Astrocyte (in vitro differentiated cells and primary cell): ENCODE measurements at regions not wholly inside any gene's neighbourhood (a gene's known extent, or its start where the extent isn't known, plus 50 kb on each side); places are given as distances from the start of the nearest gene placed in this dataset.

ENCODE experiments used
- DNase-seq: peaks from one replicate; pipeline ENCODE4 v3.0.0-alpha.2; 2010; ENCODE audit warnings: low read depth
- FAIRE-seq: peaks from 2 replicates; lab custom pipeline; 2011; peaks lifted over from hg19 to GRCh38; lab: Jason Lieb, UNC
- H2AFZ ChIP-seq: 2 replicates; pipeline ENCODE4 v1.6.0; 2012; ENCODE audit warnings: low read depth, low read length, inconsistent platforms
- H3K27ac ChIP-seq: 2 replicates; pipeline ENCODE4 v1.5.1; 2011; ENCODE audit warnings: low read depth, low read length, inconsistent platforms
- H3K27me3 ChIP-seq: 2 replicates; pipeline ENCODE4 v1.6.0; 2011; ENCODE audit warnings: low read length, inconsistent platforms; ENCODE audit not compliant: insufficient read depth
- H3K36me3 ChIP-seq: 2 replicates; pipeline ENCODE4 v1.5.1; 2011; ENCODE audit warnings: low read length, inconsistent platforms; ENCODE audit not compliant: insufficient read depth
- H3K4me1 ChIP-seq: 2 replicates; pipeline ENCODE4 v1.5.1; 2011; ENCODE audit warnings: low read length, inconsistent platforms; ENCODE audit not compliant: insufficient read depth
- H3K4me2 ChIP-seq: 2 replicates; pipeline ENCODE4 v1.6.0; 2012; ENCODE audit warnings: low read length, inconsistent platforms
- H3K4me3 ChIP-seq: 2 replicates; pipeline ENCODE4 v1.5.1; 2011; ENCODE audit warnings: low read depth, mild to moderate bottlenecking, low read length, inconsistent platforms; ENCODE audit not compliant: insufficient read depth
- H3K79me2 ChIP-seq: 2 replicates; pipeline ENCODE4 v1.6.0; 2012; ENCODE audit warnings: mild to moderate bottlenecking, low read length, inconsistent platforms; ENCODE audit not compliant: insufficient read depth
- H3K9ac ChIP-seq: 2 replicates; pipeline ENCODE4 v1.6.0; 2012; ENCODE audit warnings: mild to moderate bottlenecking, low read length, inconsistent platforms
- H3K9me3 ChIP-seq: 2 replicates; pipeline ENCODE4 v1.5.1; 2012; ENCODE audit warnings: low read depth, mild to moderate bottlenecking, low read length, inconsistent platforms; ENCODE audit not compliant: insufficient read depth
- H4K20me1 ChIP-seq: 2 replicates; pipeline ENCODE4 v1.6.0; 2012; ENCODE audit warnings: low read length, inconsistent platforms; ENCODE audit not compliant: insufficient read depth
- H3K27ac Mint-ChIP-seq: one replicate; pipeline ENCODE4 v1.8.0; 2021; ENCODE audit warnings: mild to moderate bottlenecking, mixed read lengths; ENCODE audit not compliant: unreplicated experiment
- H3K27me3 Mint-ChIP-seq: one replicate; pipeline ENCODE4 v1.8.0; 2021; ENCODE audit warnings: low read depth, mixed read lengths; ENCODE audit not compliant: unreplicated experiment
- H3K36me3 Mint-ChIP-seq: one replicate; pipeline ENCODE4 v1.8.0; 2021; ENCODE audit warnings: low read depth, mixed read lengths; ENCODE audit not compliant: unreplicated experiment
- H3K4me1 Mint-ChIP-seq: one replicate; pipeline ENCODE4 v1.8.0; 2021; ENCODE audit warnings: low read depth, mixed read lengths; ENCODE audit not compliant: unreplicated experiment
- H3K4me3 Mint-ChIP-seq: one replicate; pipeline ENCODE4 v1.8.0; 2021; ENCODE audit warnings: mild to moderate bottlenecking, moderate library complexity, mixed read lengths; ENCODE audit not compliant: unreplicated experiment
- H3K9me3 Mint-ChIP-seq: one replicate; pipeline ENCODE4 v1.8.0; 2021; ENCODE audit warnings: mild to moderate bottlenecking, mixed read lengths; ENCODE audit not compliant: unreplicated experiment
- CTCF ChIP-seq: IDR thresholded peaks from 2 replicates; pipeline ENCODE4 v1.5.1; 2011; ENCODE audit warnings: low read depth, mild to moderate bottlenecking, inconsistent platforms, low read length, moderate library complexity; ENCODE audit not compliant: insufficient read depth
- EZH2 ChIP-seq: IDR thresholded peaks from 2 replicates; pipeline ENCODE4 v1.6.1; 2012; ENCODE audit warnings: mild to moderate bottlenecking, low read length, inconsistent platforms; ENCODE audit not compliant: insufficient read depth

- H3K4me2 ChIP-seq = no peak overlapping the region
- Mint-ChIP-seq H3K27me3 (no peaks in the 10 kb centered on the region), H3K4me3 (no peak overlapping the region)
Observed at GRCh38 chr13:44120849-44121755, 241.4 kb downstream of the LACC1 start.

GRCh38 chr13:44124352-44124751 is 244.6 kb downstream of the LACC1 start:
- FAIRE-seq (no peak), DNase-seq (no peak)
- no peak overlapping the region for H3K27ac ChIP-seq
- no peaks in the 10 kb centered on the region for H3K4me1 ChIP-seq
- H3K4me3 Mint-ChIP-seq = no peak overlapping the region
- no peak overlapping the region for H3K4me3 ChIP-seq
- no peak overlapping the region for H3K9ac ChIP-seq
- H3K36me3 ChIP-seq = no peaks in the 10 kb centered on the region
- no peaks in the 10 kb centered on the region for H3K79me2 ChIP-seq
- H3K4me2 ChIP-seq = no peak overlapping the region
- no peaks in the 10 kb centered on the region for H3K36me3 Mint-ChIP-seq
- H2AFZ ChIP-seq = no peak overlapping the region
- no peak overlapping the region for H3K27ac Mint-ChIP-seq
- peaks cover 2% of the 10 kb centered on the region for H3K27me3 Mint-ChIP-seq
- H3K9me3 Mint-ChIP-seq = peaks cover 3% of the 10 kb centered on the region
- H4K20me1 ChIP-seq = no peaks in the 10 kb centered on the region
- no peaks in the 10 kb centered on the region for H3K27me3 ChIP-seq
- no peaks in the 10 kb centered on the region for H3K9me3 ChIP-seq
- TF ChIP-seq CTCF = no peak
- TF ChIP-seq EZH2 = no peak
- no peaks in the 10 kb centered on the region for H3K4me1 Mint-ChIP-seq

More at GRCh38 chr13:44120849-44121755, 241.4 kb downstream of the LACC1 start:
- TF ChIP-seq CTCF (no peak), EZH2 (no peak)
- Histone ChIP-seq H3K27ac (no peak overlapping the region), H3K27me3 (no peaks in the 10 kb centered on the region), H4K20me1 (no peaks in the 10 kb centered on the region), H3K9ac (no peak overlapping the region), H3K79me2 (no peaks in the 10 kb centered on the region), H3K4me1 (no peaks in the 10 kb centered on the region), H2AFZ (no peak overlapping the region), H3K4me3 (no peak overlapping the region), H3K36me3 (no peaks in the 10 kb centered on the region), H3K9me3 (no peaks in the 10 kb centered on the region)
- FAIRE-seq (no peak), DNase-seq (no peak)
- Mint-ChIP-seq H3K27ac (no peak overlapping the region), H3K36me3 (no peaks in the 10 kb centered on the region), H3K9me3 (peaks cover 3% of the 10 kb centered on the region), H3K4me1 (peaks cover 4% of the 10 kb centered on the region)
